ENCODE measurements at regions not wholly inside any gene's neighbourhood (a gene's known extent, or its start where the extent isn't known, plus 50 kb on each side); places are given as distances from the start of the nearest gene placed in this dataset.
"Not testable (repeated sequence)": the region's sequence is repeated elsewhere in the genome, so short reads cannot be mapped to it uniquely, and the experiment has no call there.

- Mint-ChIP-seq H3K4me1 (no peaks in the 10 kb centered on the region), H3K36me3 (no peaks in the 10 kb centered on the region), H3K27me3 (ENCODE audit: low read depth) (peaks cover 13% of the 10 kb centered on the region), H3K9me3 (peaks cover 11% of the 10 kb centered on the region), H3K27ac (no peak overlapping the region), H3K4me3 (no peak overlapping the region)
- TF ChIP-seq CTCF (IDR thresholded peaks at IDR 0.05; ENCODE audit: unreplicated experiment): no peak
- DNase-seq (ENCODE audit: low spot score in 2 of 2, unreplicated experiment in 2 of 2): no peak
Measured at GRCh38 chr18:42330296-42330695, 375.3 kb downstream of the PIK3C3 start.

- no peak for TF ChIP-seq CTCF (IDR thresholded peaks at IDR 0.05; ENCODE audit: unreplicated experiment)
- H3K27ac Mint-ChIP-seq: no peak overlapping the region
Measured at GRCh38 chr18:42333558-42333957, 378.5 kb downstream of the PIK3C3 start.

GRCh38 chr18:42334931-42335330 is 379.9 kb downstream of the PIK3C3 start:
- H3K4me1 Mint-ChIP-seq: peaks cover 8% of the 10 kb centered on the region
- TF ChIP-seq CTCF (IDR thresholded peaks at IDR 0.05; ENCODE audit: unreplicated experiment): no peak

More at GRCh38 chr18:42333558-42333957, 378.5 kb downstream of the PIK3C3 start:
- no peak for DNase-seq (ENCODE audit: low spot score in 2 of 2, unreplicated experiment in 2 of 2)
- no peak overlapping the region for H3K4me3 Mint-ChIP-seq
- H3K4me1 Mint-ChIP-seq: peaks cover 3% of the 10 kb centered on the region
- H3K9me3 Mint-ChIP-seq: peaks cover 23% of the 10 kb centered on the region
- peaks cover 10% of the 10 kb centered on the region for H3K27me3 Mint-ChIP-seq (ENCODE audit: low read depth)
- peaks cover 7% of the 10 kb centered on the region for H3K36me3 Mint-ChIP-seq

GRCh38 chr18:42336139-42336538 is 381.1 kb downstream of the PIK3C3 start:
- Mint-ChIP-seq H3K4me3 (no peak overlapping the region), H3K36me3 (peaks cover 7% of the 10 kb centered on the region), H3K9me3 (peaks cover 23% of the 10 kb centered on the region), H3K27ac (no peak overlapping the region), H3K4me1 (peaks cover 8% of the 10 kb centered on the region), H3K27me3 (ENCODE audit: low read depth) (peaks cover 10% of the 10 kb centered on the region)
- no peak for TF ChIP-seq CTCF (IDR thresholded peaks at IDR 0.05; ENCODE audit: unreplicated experiment)
- DNase-seq (ENCODE audit: low spot score in 2 of 2, unreplicated experiment in 2 of 2): no peak

More at GRCh38 chr18:42334931-42335330, 379.9 kb downstream of the PIK3C3 start:
- H3K27ac Mint-ChIP-seq: no peak overlapping the region
- no peak for DNase-seq (ENCODE audit: low spot score in 2 of 2, unreplicated experiment in 2 of 2)
- H3K36me3 Mint-ChIP-seq: peaks cover 7% of the 10 kb centered on the region
- H3K9me3 Mint-ChIP-seq: peaks cover 23% of the 10 kb centered on the region
- no peak overlapping the region for H3K4me3 Mint-ChIP-seq
- peaks cover 10% of the 10 kb centered on the region for H3K27me3 Mint-ChIP-seq (ENCODE audit: low read depth)

GRCh38 chr18:42337337-42337736 is 382.3 kb downstream of the PIK3C3 start:
- not testable (repeated sequence) for H3K27ac Mint-ChIP-seq; DNase-seq (ENCODE audit: low spot score in 2 of 2, unreplicated experiment in 2 of 2); H3K36me3 Mint-ChIP-seq; H3K4me1 Mint-ChIP-seq; H3K4me3 Mint-ChIP-seq; H3K27me3 Mint-ChIP-seq (ENCODE audit: low read depth)
- H3K9me3 Mint-ChIP-seq: peaks cover 23% of the 10 kb centered on the region

GRCh38 chr18:42338683-42339082 is 383.6 kb downstream of the PIK3C3 start:
- Mint-ChIP-seq H3K4me3 (no peak overlapping the region), H3K27me3 (ENCODE audit: low read depth) (peaks cover 6% of the 10 kb centered on the region), H3K36me3 (peaks cover 7% of the 10 kb centered on the region), H3K9me3 (peaks cover 23% of the 10 kb centered on the region), H3K4me1 (peaks cover 8% of the 10 kb centered on the region), H3K27ac (no peak overlapping the region)
- DNase-seq (ENCODE audit: low spot score in 2 of 2, unreplicated experiment in 2 of 2): no peak
- TF ChIP-seq CTCF (IDR thresholded peaks at IDR 0.05; ENCODE audit: unreplicated experiment): no peak
